Loucy (cell line): ENCODE measurements at regions not wholly inside any gene's neighbourhood (a gene's known extent, or its start where the extent isn't known, plus 50 kb on each side); places are given as distances from the start of the nearest gene placed in this dataset.

Experiments
- CTCF ChIP-seq: fragments of 200-600 bp; sonication (generic); conservative IDR thresholded peaks from 2 replicates; pipeline ENCODE4 v1.5.1; 2014; ENCODE audit warnings: mild to moderate bottlenecking, antibody characterized with exemption, low read length
- EZH2phosphoT487 ChIP-seq: fragments of 200-600 bp; IDR thresholded peaks from 2 replicates; pipeline ENCODE4 v1.6.1; 2018; ENCODE audit warnings: antibody characterized with exemption, mild to moderate bottlenecking, moderate library complexity, borderline replicate concordance

- TF ChIP-seq CTCF (no peak), EZH2phosphoT487 (no peak)
Measured at GRCh38 chr9:88754886-88755285, 219.9 kb downstream of the NXNL2 start.
